ENCODE measurements at regions not wholly inside any gene's neighbourhood (a gene's known extent, or its start where the extent isn't known, plus 50 kb on each side); places are given as distances from the start of the nearest gene placed in this dataset.

DNA sequence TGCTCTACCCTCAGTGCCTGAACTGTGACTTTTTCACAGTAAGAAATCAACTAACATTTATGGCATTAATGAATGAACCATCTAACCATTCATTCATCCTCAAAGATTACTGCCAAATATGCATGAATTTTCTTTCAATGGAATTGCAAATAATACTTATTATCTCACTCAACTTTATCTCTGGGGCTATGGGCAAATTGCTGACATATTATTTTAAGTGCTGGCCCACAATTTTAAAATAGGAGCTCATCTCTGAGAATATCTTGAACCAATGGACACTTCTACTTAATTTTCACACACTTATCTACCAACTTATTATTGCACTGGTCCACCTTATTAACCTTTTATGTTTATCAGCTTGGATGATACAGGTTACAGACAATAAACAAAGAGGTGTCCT, 182.8 kb downstream of the RBM43 start:
- no peaks in the 10 kb centered on the region for H3K36me3 ChIP-seq (ENCODE audit: insufficient read depth, low read length)
- H4K20me1 ChIP-seq (ENCODE audit: insufficient read depth, low read length): no peaks in the 10 kb centered on the region
- no peaks in the 10 kb centered on the region for H3K9me3 ChIP-seq (ENCODE audit: low read depth, low read length)
- H2AFZ ChIP-seq (ENCODE audit: low read length): no peak overlapping the region
- no peak overlapping the region for H3K27ac ChIP-seq (ENCODE audit: low read depth, low read length)
- H3K79me2 ChIP-seq (ENCODE audit: insufficient read depth, low read length): no peaks in the 10 kb centered on the region
- no peaks in the 10 kb centered on the region for H3K4me1 ChIP-seq (ENCODE audit: insufficient read depth, low read length)
- DNase-seq (ENCODE audit: insufficient read length, low spot score, missing footprints): no peak
- TF ChIP-seq CTCF (IDR thresholded peaks at IDR 0.05; ENCODE audit: extremely low read depth, low read depth, low read length): no peak
- no peaks in the 10 kb centered on the region for H3K27me3 ChIP-seq (ENCODE audit: insufficient read depth, low read length)
- no peak overlapping the region for H3K4me3 ChIP-seq (ENCODE audit: insufficient read depth, low read length)
- H3K4me2 ChIP-seq (ENCODE audit: insufficient read depth, low read length): no peak overlapping the region

DNA sequence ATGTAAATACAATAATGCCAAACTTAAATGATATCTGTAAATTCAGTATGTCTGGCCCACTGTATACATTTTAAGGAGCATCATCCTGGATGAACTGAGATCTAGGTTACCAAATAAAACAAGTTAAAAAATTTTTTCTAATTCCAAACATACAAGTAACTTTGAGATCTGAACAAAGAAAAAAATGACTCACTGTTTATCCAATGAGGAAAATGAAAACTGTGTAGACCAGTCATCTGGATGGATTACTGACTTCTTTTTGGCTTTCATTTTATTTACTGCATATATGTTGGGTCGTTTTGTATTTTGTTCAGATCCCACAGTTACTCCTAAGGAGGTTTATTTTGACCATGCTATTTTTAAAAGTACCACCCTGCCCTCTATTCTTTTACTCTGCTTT, 189.8 kb downstream of the RBM43 start:
- DNase-seq (ENCODE audit: insufficient read length, low spot score, missing footprints): peak; percentile 77
- H3K4me2 ChIP-seq (ENCODE audit: insufficient read depth, low read length): no peak overlapping the region
- H3K27ac ChIP-seq (ENCODE audit: low read depth, low read length): no peak overlapping the region
- no peaks in the 10 kb centered on the region for H3K9me3 ChIP-seq (ENCODE audit: low read depth, low read length)
- no peak overlapping the region for H2AFZ ChIP-seq (ENCODE audit: low read length)
- H3K36me3 ChIP-seq (ENCODE audit: insufficient read depth, low read length): no peaks in the 10 kb centered on the region
- no peak overlapping the region for H3K4me3 ChIP-seq (ENCODE audit: insufficient read depth, low read length)
- H4K20me1 ChIP-seq (ENCODE audit: insufficient read depth, low read length): no peaks in the 10 kb centered on the region
- H3K79me2 ChIP-seq (ENCODE audit: insufficient read depth, low read length): no peaks in the 10 kb centered on the region
- peaks cover 7% of the 10 kb centered on the region for H3K4me1 ChIP-seq (ENCODE audit: insufficient read depth, low read length)
- no peaks in the 10 kb centered on the region for H3K27me3 ChIP-seq (ENCODE audit: insufficient read depth, low read length)
- no peak for TF ChIP-seq CTCF (IDR thresholded peaks at IDR 0.05; ENCODE audit: extremely low read depth, low read depth, low read length)

DNA sequence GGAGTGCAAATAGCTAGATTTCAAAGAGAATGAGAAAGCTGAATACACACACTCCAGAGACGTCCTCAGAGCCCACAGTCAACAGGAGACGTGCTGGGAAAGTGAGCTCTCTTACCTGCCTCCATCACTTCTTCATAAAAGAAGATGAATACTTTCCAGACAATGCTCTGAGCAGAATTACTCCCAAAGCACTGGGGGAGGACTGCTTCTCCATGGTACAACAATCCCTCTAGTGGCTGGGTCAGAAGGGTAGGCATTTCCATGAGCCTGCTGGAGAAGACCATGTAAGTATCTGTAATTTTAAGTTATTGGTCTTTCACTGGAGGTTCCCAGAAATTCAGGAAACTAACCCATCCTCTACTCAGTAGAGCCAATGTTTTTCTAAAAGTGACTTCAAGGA, 190.3 kb downstream of the RBM43 start:
- peak; percentile 74 for TF ChIP-seq CTCF (IDR thresholded peaks at IDR 0.05; ENCODE audit: extremely low read depth, low read depth, low read length)
- peak overlapping the region; percentile 71 for H2AFZ ChIP-seq (ENCODE audit: low read length)
- no peak for DNase-seq (ENCODE audit: insufficient read length, low spot score, missing footprints)

GRCh38 chr2:151070253-151070652, 191.4 kb downstream of the RBM43 start:
- no peak for TF ChIP-seq CTCF (IDR thresholded peaks at IDR 0.05; ENCODE audit: extremely low read depth, low read depth, low read length)

More for the DNA sequence above, 190.3 kb downstream of the RBM43 start:
- H4K20me1 ChIP-seq (ENCODE audit: insufficient read depth, low read length): no peaks in the 10 kb centered on the region
- H3K4me1 ChIP-seq (ENCODE audit: insufficient read depth, low read length): peaks cover 7% of the 10 kb centered on the region
- H3K27ac ChIP-seq (ENCODE audit: low read depth, low read length): no peak overlapping the region
- H3K4me3 ChIP-seq (ENCODE audit: insufficient read depth, low read length): no peak overlapping the region
- no peaks in the 10 kb centered on the region for H3K27me3 ChIP-seq (ENCODE audit: insufficient read depth, low read length)
- H3K9me3 ChIP-seq (ENCODE audit: low read depth, low read length): no peaks in the 10 kb centered on the region
- H3K4me2 ChIP-seq (ENCODE audit: insufficient read depth, low read length): no peak overlapping the region
- H3K36me3 ChIP-seq (ENCODE audit: insufficient read depth, low read length): no peaks in the 10 kb centered on the region
- H3K79me2 ChIP-seq (ENCODE audit: insufficient read depth, low read length): no peaks in the 10 kb centered on the region

More at GRCh38 chr2:151070253-151070652, 191.4 kb downstream of the RBM43 start:
- peaks cover 7% of the 10 kb centered on the region for H3K4me1 ChIP-seq (ENCODE audit: insufficient read depth, low read length)
- no peaks in the 10 kb centered on the region for H4K20me1 ChIP-seq (ENCODE audit: insufficient read depth, low read length)
- DNase-seq (ENCODE audit: insufficient read length, low spot score, missing footprints): no peak
- peak overlapping the region; percentile 62 for H2AFZ ChIP-seq (ENCODE audit: low read length)
- no peaks in the 10 kb centered on the region for H3K79me2 ChIP-seq (ENCODE audit: insufficient read depth, low read length)
- H3K27me3 ChIP-seq (ENCODE audit: insufficient read depth, low read length): no peaks in the 10 kb centered on the region
- H3K9me3 ChIP-seq (ENCODE audit: low read depth, low read length): no peaks in the 10 kb centered on the region
- no peaks in the 10 kb centered on the region for H3K36me3 ChIP-seq (ENCODE audit: insufficient read depth, low read length)
- H3K4me3 ChIP-seq (ENCODE audit: insufficient read depth, low read length): no peak overlapping the region
- no peak overlapping the region for H3K4me2 ChIP-seq (ENCODE audit: insufficient read depth, low read length)
- no peak overlapping the region for H3K27ac ChIP-seq (ENCODE audit: low read depth, low read length)

Measured in osteoblast (primary cell).